Skin of body (tissue), 1 donor: ENCODE measurements at regions not wholly inside any gene's neighbourhood (a gene's known extent, or its start where the extent isn't known, plus 50 kb on each side); places are given as distances from the start of the nearest gene placed in this dataset.

ENCODE experiments used
- DNase-seq: peaks from one replicate; lab custom pipeline; 2025; lab: John Stamatoyannopoulos, UW

DNA sequence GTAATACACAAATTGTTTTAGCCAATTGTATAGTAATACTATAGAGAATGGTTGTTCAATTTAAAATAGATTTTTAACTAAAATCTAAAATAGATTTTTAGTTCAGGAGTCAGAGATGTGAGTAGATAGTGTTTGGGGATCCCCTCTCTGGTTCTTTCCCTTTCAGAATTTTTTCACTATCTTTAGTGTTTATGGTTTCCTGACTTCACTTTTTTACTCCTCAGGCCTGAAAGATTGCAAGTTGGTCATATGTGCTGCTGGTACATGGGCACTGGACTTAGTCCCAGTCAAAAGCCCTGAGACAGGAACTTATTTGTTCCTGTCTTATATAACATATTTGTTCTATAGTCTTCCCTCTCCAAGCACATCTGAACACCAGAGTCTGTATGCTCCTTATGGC, 96.8 kb upstream of the ATP1B1 start:
- DNase-seq, result no peak

- no peak for DNase-seq
Observed at GRCh38 chr1:169012416-169012815, 94.1 kb upstream of the ATP1B1 start.

- DNase-seq, result no peak
Observed at GRCh38 chr1:169013821-169014220, 92.7 kb upstream of the ATP1B1 start.

GRCh38 chr1:169015464-169015863, 91.0 kb upstream of the ATP1B1 start:
- no peak for DNase-seq

GRCh38 chr1:169018751-169019150, 87.7 kb upstream of the ATP1B1 start:
- no peak for DNase-seq

DNA sequence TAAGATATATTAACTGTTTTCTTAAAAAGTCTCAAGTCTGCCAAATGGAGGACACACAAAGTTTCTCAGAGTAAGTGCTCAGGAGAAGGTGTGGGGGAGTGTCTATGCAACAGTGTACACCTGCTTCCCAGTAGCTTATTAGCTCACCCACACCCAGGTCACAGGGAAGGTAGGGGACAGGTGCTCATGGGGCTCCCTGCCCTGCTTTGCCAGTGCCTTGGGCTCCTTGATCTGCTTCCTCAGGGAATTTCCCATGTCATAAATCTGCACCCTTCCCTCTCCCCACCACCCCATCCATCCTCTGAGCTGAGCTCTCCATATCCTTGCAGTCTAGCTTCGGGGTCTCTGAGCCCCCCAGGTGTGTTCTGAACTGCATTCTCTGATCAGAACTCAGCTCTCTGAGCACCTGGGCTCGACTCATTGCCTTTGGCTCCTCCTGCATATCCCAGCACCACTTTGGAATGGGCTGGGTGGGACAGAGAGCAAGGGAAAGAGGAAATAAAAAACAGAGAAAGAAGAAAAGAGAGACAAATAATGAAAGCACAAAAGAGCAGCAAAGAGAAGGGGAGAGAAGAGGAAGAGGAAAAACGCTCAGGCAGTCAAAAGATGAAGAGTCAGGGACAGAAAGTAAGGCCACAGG, 87.0 kb upstream of the ATP1B1 start:
- DNase-seq, result no peak

DNA sequence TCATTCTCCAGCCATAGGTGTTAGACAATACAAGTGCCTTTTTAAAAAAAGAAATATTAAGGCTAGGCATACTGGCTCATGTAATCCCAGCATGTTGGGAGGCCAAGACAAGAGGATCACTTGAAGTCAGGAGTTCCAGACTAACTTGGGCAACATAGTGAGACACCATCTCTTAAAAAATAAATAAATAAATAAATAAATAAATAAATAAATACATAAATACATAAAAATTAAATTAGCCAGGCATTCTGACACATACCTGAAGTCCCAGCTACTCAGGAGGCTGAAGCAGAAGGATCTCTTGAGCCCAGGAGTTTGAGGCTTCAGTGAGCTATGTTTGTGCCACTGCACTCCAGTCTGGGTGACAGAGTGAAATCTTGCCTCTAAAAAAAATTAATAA, 85.8 kb upstream of the ATP1B1 start:
- DNase-seq, result no peak

DNA sequence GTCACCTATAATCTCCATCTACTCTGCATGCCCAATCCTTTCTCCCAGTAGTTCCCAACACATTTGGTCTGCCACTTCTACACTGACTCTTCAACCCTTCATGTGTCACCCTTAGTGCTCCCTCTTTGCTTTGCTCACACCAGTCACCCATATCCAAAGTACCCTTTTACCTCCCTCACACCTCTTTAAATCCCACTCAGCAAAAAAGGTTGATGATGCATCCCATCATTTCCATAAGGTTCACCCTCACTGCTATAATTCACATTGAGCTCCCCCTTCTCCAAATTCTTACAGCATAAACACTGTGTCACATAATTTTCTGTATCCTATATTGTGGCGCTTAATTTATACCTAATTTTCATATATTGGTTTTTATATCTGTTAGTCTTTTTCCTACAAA, 83.8 kb upstream of the ATP1B1 start:
- no peak for DNase-seq

DNA sequence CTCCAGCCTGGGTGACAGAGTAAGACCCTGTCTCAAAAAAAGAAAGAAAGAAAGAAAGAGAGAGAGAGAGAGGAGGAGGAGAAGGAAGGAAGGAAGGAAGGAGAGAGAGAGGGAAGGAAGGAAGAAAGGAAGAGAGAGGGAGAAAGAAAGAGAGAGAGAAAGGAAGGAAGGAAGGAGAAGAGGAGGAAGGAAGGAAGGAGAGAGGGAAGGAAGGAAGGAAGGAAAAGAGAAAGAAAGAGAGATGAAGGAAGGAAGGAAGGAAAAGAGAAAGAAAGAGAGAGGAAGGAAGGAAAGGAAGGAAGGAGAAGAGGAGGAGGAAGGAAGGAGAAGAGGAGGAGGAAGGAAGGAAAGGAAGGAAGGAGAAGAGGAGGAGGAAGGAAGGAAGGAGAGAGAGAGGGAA, 82.2 kb upstream of the ATP1B1 start:
- no peak for DNase-seq

GRCh38 chr1:169024800-169025271, 81.7 kb upstream of the ATP1B1 start:
- no peak for DNase-seq

- no peak for DNase-seq
Observed at GRCh38 chr1:169025412-169025811, 81.1 kb upstream of the ATP1B1 start.

DNA sequence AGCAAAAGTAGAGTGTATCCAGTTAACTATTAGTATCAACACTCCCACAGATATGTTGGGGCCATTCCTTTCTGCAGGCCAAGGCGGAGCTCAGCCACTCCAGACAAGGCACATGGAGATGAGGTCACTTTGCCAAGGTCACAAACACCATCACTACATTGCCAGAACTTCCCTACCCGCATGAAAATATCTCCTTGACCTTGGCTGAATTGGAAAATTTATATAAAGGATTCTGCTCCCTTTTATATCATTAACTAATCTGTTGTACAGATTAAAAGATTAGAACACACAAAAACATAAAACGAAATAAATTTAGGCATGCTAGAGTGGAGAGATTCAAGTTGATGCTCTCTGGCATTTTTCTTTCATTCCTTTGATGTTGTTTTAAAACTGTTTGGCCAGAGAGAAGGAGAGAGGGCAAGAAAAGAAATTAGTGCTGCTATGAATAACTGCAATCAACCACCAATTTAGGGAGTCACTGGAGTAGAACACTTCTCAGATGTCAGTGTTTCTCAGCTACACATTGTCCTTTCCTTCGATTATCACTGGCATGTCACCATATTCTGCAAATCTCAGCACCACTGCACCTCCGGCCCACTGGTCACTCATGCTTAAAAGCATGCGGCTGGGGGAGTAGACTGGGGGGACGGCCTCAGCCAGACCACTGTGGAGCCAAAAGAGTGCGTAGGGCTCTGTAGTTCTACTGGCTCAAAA, 78.7 kb upstream of the ATP1B1 start:
- DNase-seq, result no peak

DNA sequence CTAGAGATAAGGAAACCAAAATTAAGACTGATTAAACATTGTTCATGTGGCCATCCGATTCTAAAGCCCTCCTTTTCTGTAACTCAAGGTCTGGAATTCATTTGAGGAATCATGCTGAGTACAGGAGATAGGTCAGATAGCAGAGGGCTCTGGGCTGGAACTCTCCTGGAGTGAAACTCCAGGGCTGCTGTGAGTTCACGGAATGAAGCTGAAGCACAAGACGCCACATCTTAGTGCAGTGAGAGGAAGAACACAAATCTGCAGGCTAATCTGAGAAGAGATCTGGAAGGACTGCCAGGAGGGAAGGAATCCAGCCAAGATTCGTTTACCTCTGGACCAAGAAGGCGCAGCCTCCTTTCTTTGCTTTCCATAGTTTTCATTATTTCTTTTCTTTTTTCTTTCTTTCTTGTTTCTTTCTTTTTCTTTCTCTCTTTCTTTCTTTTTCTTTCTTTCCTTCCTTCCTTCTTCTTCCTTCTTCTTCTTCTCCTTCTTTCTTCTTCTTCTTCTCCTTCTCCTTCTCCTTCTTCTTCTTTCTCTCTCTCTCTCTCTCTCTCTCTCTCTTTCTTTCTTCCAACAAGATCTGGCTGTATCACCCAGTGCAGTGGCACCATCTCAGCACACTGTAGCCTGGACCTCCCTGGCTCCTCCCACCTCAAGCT, 74.8 kb upstream of the ATP1B1 start:
- DNase-seq, result no peak

DNA sequence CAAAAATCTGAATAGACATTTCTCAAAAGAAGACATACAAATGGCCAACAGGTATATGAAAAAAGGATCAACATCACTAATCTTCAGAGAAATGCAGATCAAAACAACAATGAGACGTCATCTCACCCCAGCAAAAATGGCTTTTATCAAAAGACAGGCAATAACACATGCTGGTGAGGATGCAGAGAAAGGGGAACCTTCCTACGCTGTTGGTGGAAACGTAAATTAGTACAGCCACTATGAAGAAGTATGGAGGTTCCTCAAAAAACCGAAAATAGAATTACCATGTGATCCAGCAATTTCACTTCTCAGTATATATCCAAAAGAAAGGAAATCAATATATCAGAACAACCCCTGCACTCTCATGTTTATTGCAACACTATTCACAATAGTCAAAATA, 65.1 kb upstream of the ATP1B1 start:
- peak; percentile 2 for DNase-seq

GRCh38 chr1:169042377-169042776, 64.1 kb upstream of the ATP1B1 start:
- DNase-seq, result no peak

DNA sequence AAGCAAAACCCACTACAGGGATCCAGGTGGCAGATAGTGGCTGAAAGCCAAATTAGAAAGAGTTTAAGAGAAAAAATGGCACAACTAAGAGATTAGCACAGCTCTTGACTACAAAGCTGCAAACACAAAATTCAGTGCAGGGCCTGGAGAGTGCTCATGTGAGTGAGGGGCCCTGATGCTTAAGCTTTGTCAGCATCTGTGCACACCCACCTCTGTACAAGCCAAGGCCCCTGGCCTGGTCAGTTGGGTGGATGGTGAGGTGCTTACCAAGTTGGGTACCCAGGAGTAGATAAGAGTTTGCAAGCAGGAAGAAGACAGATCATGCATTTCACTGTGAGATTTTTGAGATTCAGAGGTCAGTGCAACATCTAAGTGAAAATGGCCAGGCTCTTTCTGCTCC, 62.7 kb upstream of the ATP1B1 start:
- no peak for DNase-seq

- DNase-seq, result no peak
Observed at GRCh38 chr1:169044296-169044695, 62.2 kb upstream of the ATP1B1 start.

DNA sequence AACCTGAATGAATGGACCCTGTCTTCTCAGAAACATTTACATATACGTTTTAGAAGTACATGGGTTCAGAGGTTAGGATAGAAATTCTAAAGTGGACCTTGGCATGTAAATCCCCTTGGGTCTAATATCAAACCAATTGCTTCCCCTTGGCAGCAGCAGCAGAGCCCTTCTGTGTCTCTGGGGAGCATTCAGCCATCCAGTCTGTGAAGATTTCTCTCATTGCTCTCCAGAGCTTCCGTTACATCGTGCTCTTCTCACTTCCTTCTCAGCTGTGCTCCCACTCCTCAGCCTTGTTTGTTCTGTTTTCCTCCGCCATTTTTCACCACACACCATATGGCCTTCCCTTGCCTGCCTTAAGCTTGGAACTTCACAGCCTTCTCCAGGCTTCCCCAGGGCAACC, 61.5 kb upstream of the ATP1B1 start:
- DNase-seq, result no peak

- no peak for DNase-seq
Observed at GRCh38 chr1:169046671-169047070, 59.8 kb upstream of the ATP1B1 start.

DNA sequence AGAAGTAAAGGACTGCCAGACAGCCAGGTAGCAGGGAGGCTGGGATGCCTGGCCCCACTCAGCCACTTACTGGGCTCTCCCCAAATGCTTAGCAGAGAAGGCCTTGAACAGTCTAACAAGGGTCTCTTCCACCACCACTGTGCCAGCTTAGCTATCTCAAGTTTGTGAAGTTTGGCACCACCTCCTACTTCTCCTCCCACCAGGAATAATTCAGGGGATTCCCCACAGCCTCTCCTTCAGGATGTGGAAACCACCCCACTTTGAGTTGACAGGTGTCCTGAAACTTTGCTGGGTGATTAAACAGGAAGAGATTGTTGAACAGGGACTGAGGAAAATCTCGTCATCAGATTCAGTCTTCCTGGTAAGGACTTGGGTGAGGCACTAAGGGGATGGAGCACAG, 59.4 kb upstream of the ATP1B1 start:
- DNase-seq, result no peak

- DNase-seq, result no peak
Observed at GRCh38 chr1:169048043-169048442, 58.4 kb upstream of the ATP1B1 start.

DNA sequence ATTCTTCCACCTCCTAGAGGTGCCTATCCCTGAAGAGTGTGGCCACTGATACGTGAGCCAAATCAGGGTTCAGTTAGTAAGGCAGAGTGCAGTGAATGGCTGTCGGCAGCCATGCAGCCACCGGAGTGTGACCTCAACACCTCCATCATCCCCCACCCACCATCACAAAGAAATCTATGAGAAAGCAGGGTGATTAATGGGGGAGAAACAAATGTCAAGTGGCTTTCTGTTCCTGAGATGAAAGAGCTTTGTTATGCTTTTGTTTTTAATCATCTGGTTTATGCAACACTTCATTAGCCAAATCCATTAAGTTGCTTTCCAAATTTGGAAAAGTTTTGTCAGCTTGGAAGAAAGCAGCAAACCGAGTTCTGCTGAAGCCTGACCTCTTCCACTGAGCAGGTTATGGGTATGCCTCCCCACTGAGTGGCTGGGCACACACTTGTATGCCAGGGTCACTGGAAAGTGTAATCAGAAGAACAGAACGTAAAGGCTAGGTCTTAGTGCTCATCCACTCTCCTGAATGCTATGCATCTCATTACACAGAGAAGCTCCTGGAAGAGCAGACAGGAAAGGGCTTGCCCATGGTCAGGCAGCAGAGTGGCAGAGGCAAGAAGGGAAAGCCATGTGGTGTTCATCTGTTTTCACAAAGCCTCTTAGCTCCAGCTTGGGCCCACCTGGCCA, 57.1 kb upstream of the ATP1B1 start:
- no peak for DNase-seq
